Thyroid gland (tissue), 4 donors: ENCODE measurements at regions not wholly inside any gene's neighbourhood (a gene's known extent, or its start where the extent isn't known, plus 50 kb on each side); places are given as distances from the start of the nearest gene placed in this dataset.
A peak's percentile ranks its signal among the peaks of the same experiment; 100 is the strongest.

Experiments used
- DNase-seq, 2 donors: peaks; one replicate each; pipeline ENCODE4 v3.0.0-alpha.2; 2019
- H3K27ac ChIP-seq, 3 donors: fragments of 200-600 bp; sonication (generic); 1 replicate in 2 of 3; 2 replicates in 1 of 3; pipeline ENCODE4 v1.5.1; 2016 to 2019; ENCODE audit warnings: mild to moderate bottlenecking in 1 of 3, moderate library complexity in 1 of 3
- H3K27me3 ChIP-seq: fragments of 200-600 bp; sonication (generic); one replicate; pipeline ENCODE4 v1.5.1; 2019
- H3K36me3 ChIP-seq, 2 donors: fragments of 200-600 bp; sonication (generic); one replicate each; pipeline ENCODE4 v1.5.1; 2016 to 2019
- H3K4me1 ChIP-seq, 2 donors: fragments of 200-600 bp; sonication (generic); one replicate each; pipeline ENCODE4 v1.5.1; 2017 to 2019
- H3K4me3 ChIP-seq, 3 donors: fragments of 200-600 bp; sonication (generic); replicated peaks in 1 of 3; 1 replicate in 2 of 3; 2 replicates in 1 of 3; pipeline ENCODE4 v1.5.1; 2016; ENCODE audit warnings: mild to moderate bottlenecking in 1 of 3
- H3K9me3 ChIP-seq: fragments of 200-600 bp; sonication (generic); one replicate; pipeline ENCODE4 v1.5.1; 2017
- CTCF ChIP-seq, 6 experiments: fragments of 200-600 bp in 3 of 6; fragments of 450-650 bp in 3 of 6; sonication (generic) in 3 of 6; IDR thresholded peaks; one replicate each; pipeline ENCODE4 v1.5.1; 2016 to 2019; ENCODE audit warnings: antibody characterized with exemption in 6 of 6, mild to moderate bottlenecking in 2 of 6, inconsistent platforms in 1 of 6, moderate library complexity in 1 of 6
- POLR2A ChIP-seq, 2 donors: fragments of 450-650 bp; IDR thresholded peaks; one replicate each; pipeline ENCODE4 v1.6.1; 2017; ENCODE audit warnings: antibody characterized with exemption in 2 of 2, mild to moderate bottlenecking in 2 of 2, moderate library complexity in 1 of 2
- WGBS, 2 donors: methylation state at CpG; one replicate each; pipeline ENCODE4 v1.1.5; 2017; 5-methylcytosine and 5-hydroxymethylcytosine counted together
- intact Hi-C: fragments of 100-400 bp; cut with DNase I; formaldehyde crosslinking; loops from one replicate; pipeline ENCODE4 v1.15.1; 2023

- 76 to 86% methylated on average over 3 of the region's 3 CpGs for WGBS, 2 donors
- Histone ChIP-seq H3K9me3 (no peaks in the 10 kb centered on the region), H3K36me3 (no peaks in the 10 kb centered on the region), H3K4me1 (no peaks in the 10 kb centered on the region), H3K27me3 (no peaks in the 10 kb centered on the region), H3K4me3 (no peak overlapping the region), H3K27ac (no peak overlapping the region)
- intact Hi-C loops: no loop called here
- no peak for DNase-seq
- TF ChIP-seq POLR2A (IDR thresholded peaks at IDR 0.05) (no peak), CTCF (IDR thresholded peaks at IDR 0.05) (no peak)
Measured at GRCh38 chr9:115804206-115804605, 349.4 kb upstream of the PAPPA start.

GRCh38 chr9:115808108-115808507 is 345.5 kb upstream of the PAPPA start:
- no peaks in the 10 kb centered on the region for H3K4me1 ChIP-seq
- 31% methylated on average over 2 of the region's 2 CpGs for WGBS, 2 donors
- DNase-seq: peak; percentile 6 to 26
- no peak for TF ChIP-seq POLR2A (IDR thresholded peaks at IDR 0.05)
- no peak for TF ChIP-seq CTCF (IDR thresholded peaks at IDR 0.05)
- intact Hi-C loops: no loop called here
- H3K27me3 ChIP-seq: no peaks in the 10 kb centered on the region
- H3K9me3 ChIP-seq: no peaks in the 10 kb centered on the region
- no peak overlapping the region for H3K27ac ChIP-seq
- no peak overlapping the region for H3K4me3 ChIP-seq
- no peaks in the 10 kb centered on the region for H3K36me3 ChIP-seq

- no peak for DNase-seq
- Histone ChIP-seq H3K4me1 (no peaks in the 10 kb centered on the region), H3K9me3 (no peaks in the 10 kb centered on the region), H3K4me3 (no peak overlapping the region), H3K27me3 (no peaks in the 10 kb centered on the region), H3K36me3 (no peaks in the 10 kb centered on the region), H3K27ac (no peak overlapping the region)
- intact Hi-C loops: no loop called here
- 66 to 71% methylated on average over 5 of the region's 5 CpGs for WGBS, 2 donors
- TF ChIP-seq CTCF (IDR thresholded peaks at IDR 0.05): no peak
- no peak for TF ChIP-seq POLR2A (IDR thresholded peaks at IDR 0.05)
Measured at GRCh38 chr9:115808695-115809094, 344.9 kb upstream of the PAPPA start.

- Histone ChIP-seq H3K4me1 (no peaks in the 10 kb centered on the region), H3K27me3 (no peaks in the 10 kb centered on the region), H3K9me3 (no peaks in the 10 kb centered on the region), H3K36me3 (no peaks in the 10 kb centered on the region), H3K4me3 (no peak overlapping the region), H3K27ac (no peak overlapping the region)
- intact Hi-C loops: no loop called here
- DNase-seq: no peak
- 69 to 75% methylated on average over 2 of the region's 2 CpGs for WGBS, 2 donors
- TF ChIP-seq POLR2A (IDR thresholded peaks at IDR 0.05) (no peak), CTCF (IDR thresholded peaks at IDR 0.05) (no peak)
Measured at GRCh38 chr9:115810166-115810565, 343.4 kb upstream of the PAPPA start.

GRCh38 chr9:115814081-115814480 is 339.5 kb upstream of the PAPPA start:
- no peak overlapping the region for H3K27ac ChIP-seq
- WGBS, 2 donors: 89 to 98% methylated on average over 1 of the region's 1 CpG
- no peak for TF ChIP-seq POLR2A (IDR thresholded peaks at IDR 0.05)
- no peak for TF ChIP-seq CTCF (IDR thresholded peaks at IDR 0.05)

More at GRCh38 chr9:115814081-115814480, 339.5 kb upstream of the PAPPA start:
- Histone ChIP-seq H3K36me3 (no peaks in the 10 kb centered on the region), H3K9me3 (no peaks in the 10 kb centered on the region), H3K4me3 (no peak overlapping the region), H3K27me3 (no peaks in the 10 kb centered on the region), H3K4me1 (no peaks in the 10 kb centered on the region)
- DNase-seq: no peak
- intact Hi-C loops: no loop called here
